ENCODE measurements at regions not wholly inside any gene's neighbourhood (a gene's known extent, or its start where the extent isn't known, plus 50 kb on each side); places are given as distances from the start of the nearest gene placed in this dataset.

- Histone ChIP-seq H3K9me3 (ENCODE audit: low read depth) (no peaks in the 10 kb centered on the region), H3K4me3 (no peak overlapping the region), H3K9ac (no peak overlapping the region), H3K4me1 (ENCODE audit: insufficient read depth) (no peaks in the 10 kb centered on the region), H3K4me2 (ENCODE audit: unreplicated experiment) (no peak overlapping the region), H4K20me1 (ENCODE audit: insufficient read depth) (no peaks in the 10 kb centered on the region), H3K9me2 (ENCODE audit: insufficient read depth) (no peaks in the 10 kb centered on the region), H3K27me3 (replicated peaks; ENCODE audit: insufficient read depth) (no peaks in the 10 kb centered on the region), H2AFZ (no peak overlapping the region), H3F3A (ENCODE audit: insufficient read depth) (no peaks in the 10 kb centered on the region), H3K36me3 (ENCODE audit: low read depth) (no peaks in the 10 kb centered on the region), H3K27ac (no peak overlapping the region), H3K79me2 (ENCODE audit: insufficient read depth) (no peaks in the 10 kb centered on the region)
- 64 to 95% methylated on average over 1 of the region's 1 CpG for WGBS, 2 experiments (ENCODE audit: low coverage in 1 of 2, low lambda C conversion rate in 2 of 2, missing lambda C conversion rate in 2 of 2)
- no peak for DNase-seq
- in situ Hi-C loops (cut with MboI) = no loop called here
- TF ChIP-seq EZH2phosphoT487 (IDR thresholded peaks at IDR 0.05; ENCODE audit: insufficient read depth, low read depth) = no peak
- no peak for TF ChIP-seq EZH2 (IDR thresholded peaks at IDR 0.05; ENCODE audit: insufficient read depth, poor library complexity, severe bottlenecking)
Measured at GRCh38 chr3:181618260-181618659, 93.5 kb upstream of the SOX2 start.

DNA sequence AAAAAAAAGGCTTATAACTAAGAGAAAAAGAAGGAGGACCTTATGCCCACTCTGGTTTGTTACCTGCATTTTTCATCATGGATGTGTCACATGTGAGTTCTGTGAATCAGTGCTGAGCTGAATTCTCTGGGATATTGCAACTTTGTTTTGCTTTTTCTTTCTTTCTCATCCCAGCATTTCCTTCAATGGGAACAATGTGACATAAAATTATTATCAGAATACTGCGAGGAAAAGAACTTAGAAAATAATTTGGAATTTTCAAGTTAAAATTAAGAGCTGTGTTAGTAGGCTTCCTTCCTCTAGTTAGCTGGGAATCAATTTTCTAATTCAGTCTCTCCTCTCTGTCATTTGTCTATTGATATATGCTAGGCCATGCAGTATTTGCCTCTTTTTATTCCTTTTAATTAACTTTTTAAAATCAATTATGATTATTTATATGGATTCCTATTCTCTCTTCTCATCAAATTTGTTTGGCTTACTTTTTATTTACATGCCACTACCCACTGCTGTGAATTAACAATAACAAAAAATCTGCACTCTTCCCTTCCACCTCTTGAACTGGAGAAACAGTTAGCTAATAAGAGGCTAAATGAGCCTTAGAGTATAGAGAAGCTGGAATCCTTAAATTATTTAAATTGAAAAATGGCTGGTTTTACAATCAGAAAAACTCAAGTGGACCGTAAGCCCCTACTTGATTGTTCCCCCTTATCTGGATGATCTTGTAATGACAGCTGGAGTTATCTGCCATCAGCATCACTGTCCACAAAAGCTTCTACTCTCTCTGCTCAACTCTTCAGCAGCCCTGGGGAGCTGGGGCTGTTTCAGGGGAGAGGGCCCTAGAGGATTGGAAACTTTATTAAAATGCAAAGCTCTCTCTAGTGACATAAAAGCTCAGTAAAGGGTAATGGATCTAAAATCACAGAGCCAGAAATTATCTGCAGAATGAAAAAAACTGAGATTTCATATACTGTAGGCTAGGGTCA is 95.3 kb upstream of the SOX2 start:
- no peak overlapping the region for H3K4me3 ChIP-seq
- WGBS, 2 experiments (ENCODE audit: low coverage in 1 of 2, low lambda C conversion rate in 2 of 2, missing lambda C conversion rate in 2 of 2) = 53 to 66% methylated on average over 2 of the region's 2 CpGs

GRCh38 chr3:181615666-181616065 is 96.1 kb upstream of the SOX2 start:
- no peaks in the 10 kb centered on the region for H3K9me3 ChIP-seq (ENCODE audit: low read depth)
- no peak overlapping the region for H3K4me2 ChIP-seq (ENCODE audit: unreplicated experiment)
- no peak overlapping the region for H2AFZ ChIP-seq
- H3K79me2 ChIP-seq (ENCODE audit: insufficient read depth) = no peaks in the 10 kb centered on the region
- H3K36me3 ChIP-seq (ENCODE audit: low read depth) = no peaks in the 10 kb centered on the region
- H3K9me2 ChIP-seq (ENCODE audit: insufficient read depth) = no peaks in the 10 kb centered on the region
- no peaks in the 10 kb centered on the region for H3K27me3 ChIP-seq (replicated peaks; ENCODE audit: insufficient read depth)
- no peaks in the 10 kb centered on the region for H3K4me1 ChIP-seq (ENCODE audit: insufficient read depth)
- no peak overlapping the region for H3K4me3 ChIP-seq
- H3F3A ChIP-seq (ENCODE audit: insufficient read depth) = no peaks in the 10 kb centered on the region
- H4K20me1 ChIP-seq (ENCODE audit: insufficient read depth) = no peaks in the 10 kb centered on the region
- H3K27ac ChIP-seq = no peak overlapping the region
- DNase-seq = no peak
- in situ Hi-C loops (cut with MboI) = no loop called here
- no peak overlapping the region for H3K9ac ChIP-seq
- no peak for TF ChIP-seq EZH2 (IDR thresholded peaks at IDR 0.05; ENCODE audit: insufficient read depth, poor library complexity, severe bottlenecking)
- no peak for TF ChIP-seq EZH2phosphoT487 (IDR thresholded peaks at IDR 0.05; ENCODE audit: insufficient read depth, low read depth)

More for the DNA sequence above, 95.3 kb upstream of the SOX2 start:
- no peaks in the 10 kb centered on the region for H3K9me2 ChIP-seq (ENCODE audit: insufficient read depth)
- TF ChIP-seq EZH2 (IDR thresholded peaks at IDR 0.05; ENCODE audit: insufficient read depth, poor library complexity, severe bottlenecking) (no peak), EZH2phosphoT487 (IDR thresholded peaks at IDR 0.05; ENCODE audit: insufficient read depth, low read depth) (no peak)
- H3K9me3 ChIP-seq (ENCODE audit: low read depth) = no peaks in the 10 kb centered on the region
- no peaks in the 10 kb centered on the region for H4K20me1 ChIP-seq (ENCODE audit: insufficient read depth)
- in situ Hi-C loops (cut with MboI) = no loop called here
- no peak overlapping the region for H3K9ac ChIP-seq
- H3K4me1 ChIP-seq (ENCODE audit: insufficient read depth) = no peaks in the 10 kb centered on the region
- H3K79me2 ChIP-seq (ENCODE audit: insufficient read depth) = no peaks in the 10 kb centered on the region
- DNase-seq = no peak
- no peak overlapping the region for H2AFZ ChIP-seq
- H3K27me3 ChIP-seq (replicated peaks; ENCODE audit: insufficient read depth) = no peaks in the 10 kb centered on the region
- H3K4me2 ChIP-seq (ENCODE audit: unreplicated experiment) = no peak overlapping the region
- H3F3A ChIP-seq (ENCODE audit: insufficient read depth) = no peaks in the 10 kb centered on the region
- no peaks in the 10 kb centered on the region for H3K36me3 ChIP-seq (ENCODE audit: low read depth)
- no peak overlapping the region for H3K27ac ChIP-seq

GRCh38 chr3:181614878-181615277 is 96.8 kb upstream of the SOX2 start:
- Histone ChIP-seq H3K4me2 (ENCODE audit: unreplicated experiment) (no peak overlapping the region), H3K9me2 (ENCODE audit: insufficient read depth) (no peaks in the 10 kb centered on the region), H3K27ac (no peak overlapping the region), H3K9me3 (ENCODE audit: low read depth) (no peaks in the 10 kb centered on the region), H3K4me1 (ENCODE audit: insufficient read depth) (no peaks in the 10 kb centered on the region), H3F3A (ENCODE audit: insufficient read depth) (no peaks in the 10 kb centered on the region), H3K36me3 (ENCODE audit: low read depth) (no peaks in the 10 kb centered on the region), H3K79me2 (ENCODE audit: insufficient read depth) (no peaks in the 10 kb centered on the region), H3K9ac (no peak overlapping the region), H2AFZ (no peak overlapping the region), H3K27me3 (replicated peaks; ENCODE audit: insufficient read depth) (no peaks in the 10 kb centered on the region), H3K4me3 (no peak overlapping the region), H4K20me1 (ENCODE audit: insufficient read depth) (no peaks in the 10 kb centered on the region)
- in situ Hi-C loops (cut with MboI) = no loop called here
- TF ChIP-seq EZH2phosphoT487 (IDR thresholded peaks at IDR 0.05; ENCODE audit: insufficient read depth, low read depth) = no peak
- no peak for TF ChIP-seq EZH2 (IDR thresholded peaks at IDR 0.05; ENCODE audit: insufficient read depth, poor library complexity, severe bottlenecking)
- no peak for DNase-seq
